C4-2B (cell line): ENCODE measurements at regions not wholly inside any gene's neighbourhood (a gene's known extent, or its start where the extent isn't known, plus 50 kb on each side); places are given as distances from the start of the nearest gene placed in this dataset.

Source experiments
- CTCF ChIP-seq: fragments of 450-650 bp; conservative IDR thresholded peaks from 2 replicates; pipeline ENCODE4 v1.5.1; 2017; ENCODE audit warnings: mild to moderate bottlenecking
- ZFX ChIP-seq: fragments of 450-650 bp; IDR thresholded peaks from 2 replicates; pipeline ENCODE4 v1.6.1; 2017

GRCh38 chr4:141513866-141514265, 122.5 kb upstream of the IL15 start:
- TF ChIP-seq CTCF (no peak), ZFX (no peak)
